GM21619 (cell line): ENCODE measurements at regions not wholly inside any gene's neighbourhood (a gene's known extent, or its start where the extent isn't known, plus 50 kb on each side); places are given as distances from the start of the nearest gene placed in this dataset.
A peak's percentile ranks its signal among the peaks of the same experiment; 100 is the strongest.
"Not testable (repeated sequence)": the region's sequence is repeated elsewhere in the genome, so short reads cannot be mapped to it uniquely, and the experiment has no call there.

Experiments
- ATAC-seq: cut with Tn5 transposase; IDR thresholded peaks from one replicate; pipeline ENCODE4 v1.9.1; 2021; ENCODE audit not compliant: unreplicated experiment

DNA sequence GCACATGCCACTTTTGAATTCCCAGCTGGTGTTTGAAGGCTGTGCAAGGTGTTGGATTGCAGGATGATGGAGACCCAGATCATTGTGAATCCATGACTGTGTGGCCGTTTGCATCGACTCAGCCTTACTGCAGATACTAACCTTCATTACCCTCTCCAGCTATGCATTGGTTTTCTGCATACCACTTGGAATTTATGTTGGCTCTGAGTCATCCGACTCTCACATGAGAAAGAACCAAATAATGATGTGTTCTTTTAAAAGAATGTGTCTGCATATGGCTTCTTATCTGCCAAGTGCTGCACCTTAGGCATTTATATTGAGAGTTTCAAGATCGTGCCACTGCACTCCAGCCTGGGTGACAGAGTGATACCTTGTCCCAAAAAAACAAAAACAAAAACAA is 106.7 kb upstream of the PRKX start:
- ATAC-seq = no peak

DNA sequence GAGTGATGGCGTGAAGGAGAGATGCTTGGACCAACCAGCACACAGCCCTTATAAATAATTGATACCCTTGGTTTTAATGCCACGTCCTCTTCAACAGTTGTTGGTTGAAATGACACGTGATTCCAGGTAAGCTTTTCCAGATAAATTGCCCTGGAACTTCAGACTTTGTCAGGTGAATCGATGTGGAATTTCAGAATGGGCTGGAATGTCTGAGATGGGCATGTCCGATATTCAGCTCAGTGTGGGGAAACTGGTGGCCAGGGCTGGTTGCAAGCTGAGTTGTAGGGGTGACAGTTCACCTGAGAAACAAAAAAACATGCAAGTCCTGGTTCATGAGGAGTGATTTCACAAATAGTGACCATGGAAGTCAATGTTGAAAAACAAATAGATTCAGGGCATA is 104.0 kb upstream of the PRKX start:
- ATAC-seq = not testable (repeated sequence)

DNA sequence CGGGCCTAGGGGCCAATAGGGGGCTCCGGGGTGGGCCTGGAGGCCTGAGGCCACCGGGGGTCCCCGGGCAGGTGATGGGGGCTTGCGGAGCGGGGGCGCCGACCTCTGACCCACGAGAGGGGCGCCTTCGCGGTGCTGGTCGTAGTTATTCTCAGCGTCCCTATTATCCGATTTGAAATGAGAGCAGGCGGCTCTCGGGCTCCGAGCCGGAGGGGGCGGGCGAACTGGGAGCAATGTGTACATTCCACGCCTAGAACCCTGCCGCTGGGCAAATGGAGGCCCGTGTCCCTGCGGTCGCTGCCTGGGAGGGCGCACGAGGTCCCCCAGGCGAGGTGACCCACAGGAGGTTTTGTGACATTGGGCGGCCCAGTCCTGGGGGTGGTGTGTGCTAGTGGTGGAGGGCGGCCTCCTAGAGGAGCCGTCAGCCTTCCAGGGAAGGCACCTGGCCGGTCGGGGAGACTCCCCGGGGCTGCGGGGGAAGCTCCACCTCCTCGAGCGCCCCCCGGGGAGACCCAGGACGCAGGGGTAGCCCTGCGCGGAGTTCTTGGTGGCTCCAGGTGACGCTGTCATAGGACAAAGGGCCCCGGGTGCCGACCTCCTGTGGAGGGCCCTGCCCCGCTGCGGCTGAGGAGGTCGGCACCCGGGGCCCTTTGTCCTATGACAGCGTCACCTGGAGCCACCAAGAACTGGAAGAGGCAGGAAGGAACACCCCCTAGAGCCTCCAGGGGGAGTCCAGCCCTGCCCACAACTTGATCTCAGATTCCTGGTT is 102.6 kb upstream of the PRKX start:
- ATAC-seq = peak; percentile 12

DNA sequence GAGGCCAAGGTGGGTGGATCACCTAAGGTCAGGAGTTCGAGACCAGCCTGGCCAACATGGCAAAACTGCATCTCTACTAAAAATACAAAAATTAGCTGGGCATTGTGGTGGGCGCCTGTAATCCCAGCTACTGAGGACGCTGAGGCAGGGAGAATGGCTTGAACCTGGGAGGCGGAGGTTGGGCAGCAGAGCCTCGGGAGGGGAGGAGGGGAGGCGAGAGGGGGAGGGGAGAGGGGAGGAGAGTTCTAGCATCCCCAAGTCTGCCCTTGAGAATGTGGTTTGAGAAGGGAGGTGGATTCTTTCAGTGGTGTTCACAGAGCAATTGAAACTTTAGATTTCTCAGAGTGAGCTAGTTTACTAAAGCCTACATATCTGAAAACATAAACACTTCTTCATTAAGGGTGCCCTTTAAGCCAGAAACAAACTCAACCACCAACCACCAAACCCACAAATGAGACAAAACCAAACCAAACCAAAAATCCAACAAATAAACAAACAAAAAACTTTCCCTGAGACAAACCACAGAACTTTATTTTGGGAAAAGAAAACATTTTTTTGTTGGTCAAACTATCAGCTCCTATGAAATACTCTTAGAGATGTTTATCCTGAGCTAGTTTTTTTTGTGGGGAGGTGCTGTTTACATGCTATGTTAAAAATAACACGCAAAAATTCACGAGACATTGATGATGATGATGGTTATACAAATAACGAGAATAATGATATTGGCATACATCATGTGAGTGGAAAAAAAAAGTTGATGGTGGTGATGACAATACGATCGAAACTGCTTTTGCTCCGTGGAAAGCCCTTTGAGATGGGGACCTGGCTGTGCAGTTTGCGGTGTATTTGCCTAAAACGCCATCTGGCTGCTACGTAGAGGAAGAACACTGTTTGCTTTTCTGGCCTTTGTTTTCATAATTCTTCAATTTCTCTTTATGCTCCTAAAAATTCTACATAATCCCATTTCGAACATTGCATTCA is 98.2 kb upstream of the PRKX start:
- no peak for ATAC-seq

DNA sequence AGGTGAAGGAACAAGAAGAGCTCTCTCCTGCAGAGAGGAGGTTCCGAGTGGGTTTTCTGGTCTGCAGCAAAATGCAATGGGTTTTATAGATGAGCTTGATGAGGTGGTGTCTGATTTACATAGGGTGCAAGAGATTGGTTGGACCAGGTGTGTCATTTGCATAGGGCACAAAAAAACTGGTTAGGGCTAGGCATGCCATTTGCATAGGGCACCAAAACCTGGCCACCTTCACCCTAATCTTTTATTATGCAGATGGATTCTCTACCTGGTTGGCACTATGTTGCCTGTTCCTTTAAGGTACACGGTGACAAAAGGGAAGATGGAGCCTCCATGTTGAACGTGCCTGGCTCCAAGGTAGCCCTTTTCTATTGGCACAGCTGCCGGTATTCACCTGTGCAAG is 94.5 kb upstream of the PRKX start:
- no peak for ATAC-seq

DNA sequence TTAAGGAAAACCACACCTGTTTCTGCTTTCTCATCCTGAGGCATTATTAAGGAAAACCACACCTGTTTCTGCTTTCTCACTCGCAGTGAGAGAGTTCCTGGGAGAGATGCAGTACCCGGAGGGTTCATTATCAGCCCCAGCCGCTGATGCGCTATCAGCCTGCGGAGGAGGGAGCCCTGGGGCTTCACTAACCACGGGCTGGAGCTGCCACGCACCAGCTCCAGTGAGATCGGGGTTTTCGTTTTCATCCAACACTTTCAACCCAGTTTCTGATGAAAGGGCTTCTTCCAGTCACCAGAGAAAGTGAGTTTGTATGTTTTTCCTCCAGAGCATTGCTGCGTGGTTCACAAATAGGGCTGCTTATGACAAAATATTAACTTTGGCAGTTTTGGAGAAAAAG is 93.2 kb upstream of the PRKX start:
- no peak for ATAC-seq

DNA sequence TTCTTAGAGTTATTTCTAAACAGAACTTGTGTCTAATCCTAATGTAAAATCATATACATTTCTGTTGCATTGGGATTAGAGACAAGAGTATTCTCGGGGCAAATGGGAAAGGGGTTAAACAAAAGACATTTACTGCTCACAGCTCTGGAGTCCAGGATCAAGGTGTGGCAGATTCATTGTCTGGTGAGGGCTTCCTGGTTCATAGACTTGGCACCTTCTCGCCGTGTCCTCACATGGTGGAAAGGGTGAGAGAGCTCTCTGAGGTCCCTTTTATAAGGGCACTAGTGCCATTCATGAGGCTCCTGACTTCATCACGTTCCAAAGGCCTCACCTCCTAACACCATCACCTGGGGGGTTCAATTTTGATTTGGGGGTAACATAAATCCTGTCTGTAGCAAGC is 90.3 kb upstream of the PRKX start:
- no peak for ATAC-seq

DNA sequence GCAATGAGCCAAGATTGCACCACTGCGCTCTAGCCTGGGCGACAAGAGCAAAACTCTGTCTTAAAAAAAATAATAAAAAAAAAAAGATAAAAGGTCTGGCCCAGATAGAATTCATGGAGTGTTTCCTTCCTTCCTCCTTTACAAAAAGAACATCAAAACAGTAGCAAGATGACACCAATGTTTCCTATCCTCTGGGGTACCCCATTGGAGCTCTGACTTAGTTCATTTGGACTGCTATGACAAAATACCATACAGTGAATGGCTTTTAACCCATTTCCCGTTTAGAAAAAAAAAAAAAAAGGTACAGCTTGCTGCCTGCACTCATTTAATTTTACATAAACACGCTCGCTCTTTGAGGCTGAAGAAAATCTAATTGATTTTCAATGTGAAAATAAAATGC is 89.9 kb upstream of the PRKX start:
- no peak for ATAC-seq

DNA sequence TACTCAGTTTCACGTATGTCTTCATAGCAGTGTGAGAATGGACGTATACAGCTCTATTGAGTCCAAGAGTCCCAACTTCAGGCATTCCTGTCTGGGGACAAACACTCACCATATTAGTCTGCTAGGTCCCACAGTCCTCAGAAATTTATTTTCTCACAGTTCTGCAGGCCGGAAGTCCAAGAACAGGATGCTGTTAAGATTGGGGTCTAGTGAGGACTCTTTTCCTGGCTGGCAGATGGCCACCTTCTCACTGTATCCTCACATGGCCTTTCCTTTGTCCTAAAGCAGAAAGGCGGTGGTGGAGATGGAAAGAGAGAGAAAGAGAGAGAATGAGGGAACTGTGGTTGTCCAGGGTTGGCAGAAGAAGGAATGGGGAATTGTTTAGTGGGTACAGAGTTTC is 82.0 kb upstream of the PRKX start:
- not testable (repeated sequence) for ATAC-seq

DNA sequence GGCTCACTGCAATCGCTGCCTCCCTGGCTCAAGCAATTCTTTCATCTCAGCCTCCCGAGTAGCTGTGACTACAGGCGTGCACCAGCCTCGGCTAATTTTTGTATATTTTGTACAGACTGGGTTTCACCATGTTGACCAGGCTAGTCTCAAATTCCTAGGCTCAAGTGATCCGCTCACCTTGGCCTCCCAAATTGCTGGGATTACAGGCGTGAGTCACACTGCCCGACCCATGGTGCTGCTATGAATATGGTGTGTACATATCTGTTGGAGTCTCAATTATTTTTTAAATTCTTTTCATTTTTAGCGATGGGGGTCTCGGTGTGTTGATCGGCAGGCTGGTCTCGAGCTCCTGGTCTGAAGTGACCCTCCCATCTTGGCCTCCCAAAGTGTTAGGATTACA is 78.0 kb upstream of the PRKX start:
- no peak for ATAC-seq

DNA sequence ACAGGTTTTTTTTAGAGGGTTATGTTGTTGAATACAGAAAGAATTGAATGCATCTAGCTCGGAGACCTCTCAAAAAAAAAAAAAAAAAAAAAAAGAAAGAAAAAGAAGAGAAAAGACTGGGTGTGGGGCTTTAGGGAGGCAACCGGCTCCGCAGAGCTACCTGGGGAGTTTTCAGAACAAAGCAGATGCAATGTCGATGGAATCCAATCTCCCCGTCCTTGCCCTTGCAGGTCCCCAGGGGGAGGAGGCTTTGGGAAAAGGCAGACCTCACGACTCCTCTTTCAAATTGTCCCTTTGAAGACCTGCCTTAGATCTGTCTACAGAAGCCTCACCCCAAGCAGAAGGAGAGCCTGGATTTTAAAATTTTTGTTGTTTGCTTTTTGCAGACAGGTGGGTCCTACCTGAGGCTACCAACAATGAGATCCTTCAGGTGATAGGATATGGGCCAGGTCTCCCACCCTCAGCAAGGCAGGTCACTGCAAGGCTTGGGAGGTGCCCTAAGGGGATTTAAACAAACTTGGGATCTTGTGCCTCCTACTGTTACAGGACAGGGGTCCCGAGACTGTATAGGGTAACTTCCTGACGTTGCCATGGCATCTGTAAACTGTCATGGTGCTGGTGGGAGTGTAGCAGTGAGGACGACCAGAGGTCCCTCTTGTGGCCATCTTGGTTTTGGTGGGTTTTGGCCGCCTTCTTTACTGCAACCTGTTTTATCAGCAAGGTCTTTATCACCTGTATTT is 75.2 kb upstream of the PRKX start:
- no peak for ATAC-seq

DNA sequence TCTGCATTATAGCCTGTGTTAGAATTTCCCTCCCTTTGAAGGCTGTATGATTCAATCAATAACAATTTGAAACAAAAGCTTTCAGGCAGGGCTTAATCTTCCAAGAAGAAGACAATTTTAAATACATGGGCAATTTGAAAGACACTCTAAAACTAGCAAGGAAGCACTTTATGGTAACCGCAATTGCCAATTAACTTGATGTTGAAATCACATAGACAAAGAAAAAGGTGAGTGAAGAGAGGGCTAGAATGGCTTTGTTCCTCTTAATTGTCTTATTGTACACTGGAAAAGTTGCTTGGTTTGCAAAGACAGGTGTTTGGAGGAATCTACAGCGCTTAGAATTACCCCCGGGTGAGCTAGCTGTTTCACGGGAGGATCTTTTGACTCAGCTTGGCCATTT is 74.4 kb upstream of the PRKX start:
- no peak for ATAC-seq

DNA sequence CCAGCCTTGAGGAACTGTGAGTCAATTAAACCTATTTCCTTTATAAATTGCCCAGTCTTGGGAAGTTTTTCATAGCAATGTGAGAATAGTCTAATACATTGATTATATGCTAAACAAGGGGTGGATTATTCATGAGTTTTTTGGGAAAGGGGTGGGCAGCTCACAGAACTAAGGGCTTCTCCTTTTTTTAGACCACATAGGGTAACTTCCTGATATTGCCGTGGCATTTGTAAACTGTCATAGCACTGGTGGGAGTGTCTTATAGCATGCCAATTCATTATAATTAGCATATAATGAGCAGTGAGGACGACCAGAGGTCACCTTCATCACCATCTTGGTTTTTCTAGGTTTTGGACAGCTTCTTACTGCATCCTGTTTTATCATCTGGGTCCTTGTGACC is 72.4 kb upstream of the PRKX start:
- ATAC-seq = not testable (repeated sequence)

DNA sequence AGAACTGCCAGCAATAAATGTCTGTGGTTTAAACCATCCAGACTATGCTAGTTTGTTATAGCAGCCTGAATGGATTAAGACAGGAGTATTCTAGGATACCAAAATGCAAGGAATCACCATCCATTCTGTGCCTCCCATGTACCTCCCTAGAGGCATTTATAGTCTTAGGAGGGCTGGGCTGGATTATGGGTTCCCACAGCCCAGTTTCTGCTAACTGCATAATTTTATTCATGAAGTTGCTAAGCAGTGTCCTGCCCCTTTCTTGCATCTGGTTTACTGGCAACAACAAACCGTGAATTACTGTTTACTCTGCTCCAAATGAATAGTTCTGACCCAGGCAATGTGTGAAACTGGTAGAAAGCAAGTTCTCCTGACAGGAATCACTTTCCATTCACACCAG is 67.1 kb upstream of the PRKX start:
- no peak for ATAC-seq

DNA sequence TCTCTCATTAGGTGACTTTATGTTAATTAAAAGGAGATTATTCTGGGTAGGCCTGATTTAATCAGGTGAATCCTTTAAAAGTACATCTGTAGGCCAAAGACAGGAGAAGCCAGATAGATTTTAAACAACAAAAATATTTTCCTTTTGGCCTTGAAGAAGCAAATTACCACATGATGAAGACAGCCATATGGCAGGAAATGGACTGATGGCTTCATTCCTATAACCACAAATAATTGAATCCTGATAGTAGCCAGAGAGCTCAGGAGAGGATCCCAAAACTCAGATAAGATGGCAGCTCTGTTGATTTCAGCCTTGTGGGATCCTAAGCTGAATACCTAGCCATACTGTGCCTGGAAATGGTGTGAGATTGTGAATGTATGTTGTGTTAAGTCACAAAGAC is 66.1 kb upstream of the PRKX start:
- no peak for ATAC-seq

DNA sequence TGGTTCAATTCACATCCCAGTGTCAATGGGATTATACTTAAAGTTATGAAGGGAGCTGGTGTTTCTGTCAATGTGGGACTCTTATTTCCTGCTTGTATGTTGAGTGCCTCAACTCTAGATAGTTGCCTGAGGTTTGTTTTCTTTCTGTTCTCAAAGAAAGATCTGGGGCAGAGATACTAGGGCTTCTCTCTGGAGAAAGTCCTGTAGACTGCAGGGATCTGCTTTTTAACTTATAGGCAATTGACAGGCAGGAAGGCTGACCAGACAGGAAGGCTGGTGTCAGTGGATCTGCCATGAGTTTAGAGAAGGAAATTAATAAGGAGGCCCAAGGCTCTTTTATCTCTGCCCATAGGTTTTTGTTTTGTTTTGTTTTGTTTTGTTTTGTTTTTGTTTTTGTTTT is 64.0 kb upstream of the PRKX start:
- no peak for ATAC-seq

DNA sequence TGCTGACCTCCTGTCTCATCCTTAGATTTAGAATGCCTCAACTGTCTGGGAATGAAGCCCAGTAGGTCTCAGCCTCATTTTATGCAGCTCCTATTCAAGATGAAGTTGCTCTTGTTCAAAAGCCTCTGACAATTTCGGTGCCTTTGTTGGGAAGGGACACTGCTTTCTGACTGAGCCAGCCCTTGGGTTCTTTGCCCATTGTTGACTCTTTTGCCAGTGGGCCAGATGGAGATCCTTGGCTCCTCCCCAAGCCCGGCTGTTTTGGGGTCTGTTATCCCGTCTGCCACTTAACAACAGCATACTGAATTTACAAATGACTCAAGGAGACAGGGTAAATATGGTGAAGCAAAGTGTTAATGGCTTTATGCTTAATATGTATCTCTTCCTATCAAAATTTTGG is 58.3 kb upstream of the PRKX start:
- ATAC-seq = no peak

DNA sequence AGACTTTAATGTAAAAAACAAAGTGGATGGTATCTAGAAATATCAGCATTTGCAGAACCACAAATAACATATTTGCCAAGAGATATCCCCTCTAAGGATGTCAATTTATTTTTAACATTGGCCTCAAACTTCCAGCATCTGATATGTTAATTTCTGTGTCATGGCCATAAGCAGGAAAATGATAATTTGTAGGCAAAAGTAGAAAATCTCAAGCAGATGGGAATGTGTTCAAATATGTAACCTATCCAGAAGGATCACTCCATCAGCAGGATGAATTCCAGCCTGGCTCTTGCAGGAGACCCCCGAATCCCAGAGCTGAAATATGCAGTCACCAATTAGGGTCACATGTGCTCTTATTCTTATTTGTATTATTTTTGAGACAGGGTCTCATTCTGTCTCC is 55.4 kb upstream of the PRKX start:
- ATAC-seq = no peak
